Nephron progenitor cell (in vitro differentiated cells): ENCODE measurements at regions not wholly inside any gene's neighbourhood (a gene's known extent, or its start where the extent isn't known, plus 50 kb on each side); places are given as distances from the start of the nearest gene placed in this dataset.

ENCODE experiments used
- DNase-seq: peaks from one replicate; pipeline ENCODE4 v3.0.0; 2021
- H3K27ac Mint-ChIP-seq: 2 replicates; pipeline ENCODE4 v1.8.0; 2021; ENCODE audit warnings: mild to moderate bottlenecking, moderate library complexity, mixed read lengths
- H3K27me3 Mint-ChIP-seq: 2 replicates; pipeline ENCODE4 v1.8.0; 2021; ENCODE audit warnings: mild to moderate bottlenecking, low read depth, mixed read lengths; ENCODE audit not compliant: poor library complexity
- H3K36me3 Mint-ChIP-seq: 2 replicates; pipeline ENCODE4 v1.8.0; 2021; ENCODE audit warnings: low read depth, mixed read lengths
- H3K4me1 Mint-ChIP-seq: 2 replicates; pipeline ENCODE4 v1.8.0; 2021; ENCODE audit warnings: mixed read lengths
- H3K4me3 Mint-ChIP-seq: 2 replicates; pipeline ENCODE4 v1.8.0; 2021; ENCODE audit warnings: mild to moderate bottlenecking, moderate library complexity, mixed read lengths
- H3K9me3 Mint-ChIP-seq: 2 replicates; pipeline ENCODE4 v1.8.0; 2021; ENCODE audit warnings: mild to moderate bottlenecking, moderate library complexity, mixed read lengths
- TF ChIP-seq, protein P1 (sequence below): fragments of 200-600 bp; sonication (generic); IDR thresholded peaks from 2 replicates; pipeline ENCODE4 v1.5.0; 2021; ENCODE audit warnings: antibody characterized with exemption

- Mint-ChIP-seq H3K4me1 (no peaks in the 10 kb centered on the region), H3K36me3 (no peaks in the 10 kb centered on the region), H3K9me3 (no peaks in the 10 kb centered on the region)
Observed at GRCh38 chr10:107614939-107615685, 450.6 kb upstream of the SORCS1 start.

DNA sequence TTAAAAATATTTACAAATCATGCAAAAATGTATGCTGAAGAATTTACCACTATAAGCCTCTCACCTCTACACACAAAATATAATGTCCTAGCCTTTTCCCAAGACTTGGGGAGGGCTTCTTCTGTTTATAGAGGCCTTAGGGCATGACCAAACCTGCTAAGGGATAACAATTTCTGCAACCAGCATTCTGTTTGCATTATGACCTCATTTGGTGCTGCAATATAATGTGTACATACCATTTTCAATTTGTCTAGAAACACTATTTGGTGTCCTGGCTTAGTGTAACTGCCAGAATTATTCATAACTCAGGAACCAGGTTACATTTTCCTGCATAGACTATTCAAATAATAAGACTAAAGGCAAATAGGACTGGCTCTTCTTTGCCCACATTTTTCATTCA lies 446.6 kb upstream of the SORCS1 start:
- no peak overlapping the region for H3K4me3 Mint-ChIP-seq
- H3K27ac Mint-ChIP-seq, result no peak overlapping the region
- no peaks in the 10 kb centered on the region for H3K36me3 Mint-ChIP-seq
- H3K4me1 Mint-ChIP-seq, result no peaks in the 10 kb centered on the region
- H3K27me3 Mint-ChIP-seq, result no peaks in the 10 kb centered on the region
- TF ChIP-seq, protein P1, sequence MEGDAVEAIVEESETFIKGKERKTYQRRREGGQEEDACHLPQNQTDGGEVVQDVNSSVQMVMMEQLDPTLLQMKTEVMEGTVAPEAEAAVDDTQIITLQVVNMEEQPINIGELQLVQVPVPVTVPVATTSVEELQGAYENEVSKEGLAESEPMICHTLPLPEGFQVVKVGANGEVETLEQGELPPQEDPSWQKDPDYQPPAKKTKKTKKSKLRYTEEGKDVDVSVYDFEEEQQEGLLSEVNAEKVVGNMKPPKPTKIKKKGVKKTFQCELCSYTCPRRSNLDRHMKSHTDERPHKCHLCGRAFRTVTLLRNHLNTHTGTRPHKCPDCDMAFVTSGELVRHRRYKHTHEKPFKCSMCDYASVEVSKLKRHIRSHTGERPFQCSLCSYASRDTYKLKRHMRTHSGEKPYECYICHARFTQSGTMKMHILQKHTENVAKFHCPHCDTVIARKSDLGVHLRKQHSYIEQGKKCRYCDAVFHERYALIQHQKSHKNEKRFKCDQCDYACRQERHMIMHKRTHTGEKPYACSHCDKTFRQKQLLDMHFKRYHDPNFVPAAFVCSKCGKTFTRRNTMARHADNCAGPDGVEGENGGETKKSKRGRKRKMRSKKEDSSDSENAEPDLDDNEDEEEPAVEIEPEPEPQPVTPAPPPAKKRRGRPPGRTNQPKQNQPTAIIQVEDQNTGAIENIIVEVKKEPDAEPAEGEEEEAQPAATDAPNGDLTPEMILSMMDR, result no peak
- no peak for DNase-seq
- no peaks in the 10 kb centered on the region for H3K9me3 Mint-ChIP-seq

More at GRCh38 chr10:107614939-107615685, 450.6 kb upstream of the SORCS1 start:
- no peak for DNase-seq
- H3K27ac Mint-ChIP-seq, result no peak overlapping the region
- no peak overlapping the region for H3K4me3 Mint-ChIP-seq
- no peaks in the 10 kb centered on the region for H3K27me3 Mint-ChIP-seq
- TF ChIP-seq, protein P1, result no peak

GRCh38 chr10:107589081-107589480 lies 424.6 kb upstream of the SORCS1 start:
- H3K36me3 Mint-ChIP-seq, result no peaks in the 10 kb centered on the region
- TF ChIP-seq, protein P1, result no peak
- no peaks in the 10 kb centered on the region for H3K4me1 Mint-ChIP-seq
- no peaks in the 10 kb centered on the region for H3K27me3 Mint-ChIP-seq
- no peak overlapping the region for H3K4me3 Mint-ChIP-seq
- H3K9me3 Mint-ChIP-seq, result peaks cover 15% of the 10 kb centered on the region
- H3K27ac Mint-ChIP-seq, result no peak overlapping the region
- DNase-seq, result no peak

DNA sequence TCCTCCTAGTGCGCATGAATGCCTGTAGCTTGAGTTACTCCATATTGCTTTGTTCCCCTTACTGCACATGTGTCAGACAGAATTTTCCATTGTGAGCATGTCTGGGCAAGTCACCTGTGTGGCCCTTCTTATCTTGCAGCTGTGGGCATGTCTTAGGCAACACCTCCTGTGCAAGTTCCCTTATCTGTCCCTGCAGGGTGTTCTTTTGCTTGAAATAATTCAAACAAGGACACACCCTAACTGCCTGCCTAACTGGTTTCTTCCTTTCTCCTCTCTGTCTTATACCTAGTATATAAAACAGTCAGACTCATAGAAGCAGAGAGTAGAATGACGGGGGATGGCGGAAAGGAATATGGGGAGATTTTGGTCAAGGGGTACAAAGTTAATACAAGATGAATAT lies 421.1 kb upstream of the SORCS1 start:
- DNase-seq, result no peak
- TF ChIP-seq, protein P1, result no peak
- no peak overlapping the region for H3K27ac Mint-ChIP-seq
- H3K27me3 Mint-ChIP-seq, result no peaks in the 10 kb centered on the region
- H3K36me3 Mint-ChIP-seq, result no peaks in the 10 kb centered on the region
- H3K9me3 Mint-ChIP-seq, result peaks cover 15% of the 10 kb centered on the region
- H3K4me1 Mint-ChIP-seq, result no peaks in the 10 kb centered on the region
- H3K4me3 Mint-ChIP-seq, result no peak overlapping the region

DNA sequence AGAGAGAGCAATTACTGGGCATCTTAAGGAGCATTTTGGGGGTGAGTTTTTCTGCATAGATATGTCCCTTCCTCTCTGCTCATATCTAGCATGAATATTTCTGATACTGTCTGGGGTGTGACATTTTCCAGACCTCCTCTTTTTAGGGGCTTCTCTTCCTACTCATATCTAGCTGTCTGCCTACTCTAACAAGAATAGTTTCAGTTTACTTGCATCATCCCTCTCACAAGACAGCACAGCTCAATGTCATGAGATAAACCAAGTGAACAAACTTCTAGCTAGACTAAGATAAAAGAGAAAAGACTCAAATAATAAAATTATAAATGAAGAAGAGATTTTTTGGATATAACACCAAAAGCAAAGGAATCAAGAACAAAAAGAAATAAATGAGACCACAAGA lies 419.5 kb upstream of the SORCS1 start:
- no peak for DNase-seq
- H3K36me3 Mint-ChIP-seq, result no peaks in the 10 kb centered on the region
- no peaks in the 10 kb centered on the region for H3K4me1 Mint-ChIP-seq
- H3K27me3 Mint-ChIP-seq, result no peaks in the 10 kb centered on the region
- peaks cover 15% of the 10 kb centered on the region for H3K9me3 Mint-ChIP-seq
- TF ChIP-seq, protein P1, result no peak
- no peak overlapping the region for H3K27ac Mint-ChIP-seq
- no peak overlapping the region for H3K4me3 Mint-ChIP-seq

- Mint-ChIP-seq H3K36me3 (no peaks in the 10 kb centered on the region), H3K4me3 (no peak overlapping the region), H3K4me1 (no peaks in the 10 kb centered on the region), H3K9me3 (peaks cover 3% of the 10 kb centered on the region), H3K27me3 (no peaks in the 10 kb centered on the region), H3K27ac (no peak overlapping the region)
- DNase-seq, result no peak
- TF ChIP-seq, protein P1, result no peak
Observed at GRCh38 chr10:107579970-107580369, 415.5 kb upstream of the SORCS1 start.
